ENCODE measurements at regions not wholly inside any gene's neighbourhood (a gene's known extent, or its start where the extent isn't known, plus 50 kb on each side); places are given as distances from the start of the nearest gene placed in this dataset.

GRCh38 chr10:8233049-8233448 lies 178.6 kb downstream of the GATA3 start:
- TF ChIP-seq CTCF (IDR thresholded peaks at IDR 0.05), result no peak
- no peak for TF ChIP-seq POLR2A (IDR thresholded peaks at IDR 0.05)
- no peak for TF ChIP-seq EP300 (IDR thresholded peaks at IDR 0.05)
